BJ (cell line): ENCODE measurements at regions not wholly inside any gene's neighbourhood (a gene's known extent, or its start where the extent isn't known, plus 50 kb on each side); places are given as distances from the start of the nearest gene placed in this dataset.

Experiments used
- CTCF ChIA-PET: fragments of 350-600 bp; formaldehyde crosslinking; extraction: SDS; loops from one replicate; lab custom pipeline; 2021; ENCODE audit warnings: antibody characterized with exemption, inconsistent platforms; lab: Yijun Ruan, JAX
- POLR2A ChIA-PET: fragments of 300-600 bp; sonication (Branson Sonifier 250); formaldehyde crosslinking; extraction: SDS; loops from one replicate; lab custom pipeline; 2021; ENCODE audit warnings: antibody characterized with exemption; lab: Charles Lee
- DNase-seq: peaks from one replicate; pipeline ENCODE4 v3.0.0-alpha.2; 2011; ENCODE audit warnings: low read depth
- H3K27me3 ChIP-seq: 2 replicates; pipeline ENCODE4 v1.6.0; 2011; ENCODE audit warnings: low read length; ENCODE audit not compliant: control insufficient read depth, insufficient read depth
- H3K36me3 ChIP-seq: 2 replicates; pipeline ENCODE4 v1.5.1; 2011; ENCODE audit warnings: low read length; ENCODE audit not compliant: control insufficient read depth, insufficient read depth
- H3K4me3 ChIP-seq: 2 replicates; pipeline ENCODE4 v1.5.1; 2011; ENCODE audit warnings: low read depth, mild to moderate bottlenecking, control low read depth, low read length
- CTCF ChIP-seq: IDR thresholded peaks from 2 replicates; pipeline ENCODE4 v1.5.1; 2011; ENCODE audit warnings: low read depth, mild to moderate bottlenecking, control low read depth, inconsistent platforms, low read length, moderate library complexity; ENCODE audit not compliant: insufficient read depth

- no peaks in the 10 kb centered on the region for H3K36me3 ChIP-seq
- ChIA-PET POLR2A (no interaction called here), CTCF (interaction anchor here (0.6 to 1.7 kb wide), 3 partner anchors 9 to 1190 kb away, joined by 3 to 4 read pairs (median 4); no protein-coding TSS in a partner anchor)
- TF ChIP-seq CTCF = no peak
- DNase-seq = no peak
- no peak overlapping the region for H3K4me3 ChIP-seq
- H3K27me3 ChIP-seq = peaks cover 1% of the 10 kb centered on the region; the same call in 1 of the 2 replicates
These were observed 355.3 kb upstream of the TRPC7 start for GRCh38 chr5:136720674-136721073.

DNA sequence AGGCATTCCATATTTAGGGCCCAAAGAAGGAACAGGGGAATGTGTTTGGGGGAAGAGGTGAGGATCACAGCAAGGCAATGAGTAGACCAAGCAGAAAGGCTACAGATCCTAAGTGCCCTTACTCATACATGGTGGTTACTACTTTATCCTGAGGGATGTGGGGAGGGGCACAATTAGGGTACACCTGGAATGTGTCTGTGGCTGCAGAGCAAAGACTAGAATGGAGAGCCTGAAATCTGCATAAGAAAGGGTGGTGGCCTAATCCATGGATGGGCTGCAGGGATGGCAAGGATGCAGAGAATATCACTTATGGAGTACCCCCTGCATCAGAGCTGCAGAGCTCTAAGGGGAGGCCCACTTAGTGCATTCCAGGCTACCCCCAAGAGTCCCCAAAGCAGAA, 352.6 kb upstream of the TRPC7 start:
- CTCF ChIA-PET = no interaction called here
- no peak for TF ChIP-seq CTCF
- Histone ChIP-seq H3K4me3 (no peak overlapping the region), H3K27me3 (peaks cover 4% of the 10 kb centered on the region; the same call in 1 of the 2 replicates), H3K36me3 (no peaks in the 10 kb centered on the region)
- POLR2A ChIA-PET = no interaction called here
- DNase-seq = no peak

- no peak overlapping the region for H3K4me3 ChIP-seq
- DNase-seq = no peak
- CTCF ChIA-PET = no interaction called here
- H3K27me3 ChIP-seq = peaks cover 4% of the 10 kb centered on the region; the same call in 1 of the 2 replicates
- POLR2A ChIA-PET = no interaction called here
- no peaks in the 10 kb centered on the region for H3K36me3 ChIP-seq
- no peak for TF ChIP-seq CTCF
These were observed 348.9 kb upstream of the TRPC7 start for GRCh38 chr5:136714286-136714685.

- ChIA-PET CTCF (no interaction called here), POLR2A (no interaction called here)
- Histone ChIP-seq H3K36me3 (no peaks in the 10 kb centered on the region), H3K4me3 (no peak overlapping the region), H3K27me3 (peaks cover 4% of the 10 kb centered on the region; the same call in 1 of the 2 replicates)
- no peak for DNase-seq
- no peak for TF ChIP-seq CTCF
These were observed 347.3 kb upstream of the TRPC7 start for GRCh38 chr5:136712628-136713027.

DNA sequence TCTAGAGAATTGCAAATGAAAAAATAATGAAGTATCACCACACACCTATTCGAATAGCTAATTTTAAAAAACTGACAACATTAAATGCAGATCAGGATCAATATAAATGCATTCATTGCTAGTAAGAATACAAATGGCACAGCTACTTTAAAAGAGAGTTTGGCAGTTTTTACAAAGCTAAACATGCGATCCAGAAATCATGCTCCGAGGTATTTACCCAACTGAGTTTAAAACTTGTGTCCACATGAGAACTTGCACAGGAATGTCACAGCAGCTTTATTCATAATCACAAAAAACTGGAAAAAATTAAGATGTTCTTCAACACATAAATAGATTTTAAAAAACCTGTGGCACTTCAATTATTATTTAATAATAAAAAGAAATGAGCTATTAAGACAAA, 345.5 kb upstream of the TRPC7 start:
- ChIA-PET POLR2A (no interaction called here), CTCF (no interaction called here)
- Histone ChIP-seq H3K27me3 (peaks cover 3% of the 10 kb centered on the region; the same call in 1 of the 2 replicates), H3K36me3 (no peaks in the 10 kb centered on the region), H3K4me3 (no peak overlapping the region)
- no peak for DNase-seq
- TF ChIP-seq CTCF = no peak
